GM19395 (cell line): ENCODE measurements at regions not wholly inside any gene's neighbourhood (a gene's known extent, or its start where the extent isn't known, plus 50 kb on each side); places are given as distances from the start of the nearest gene placed in this dataset.
"Not testable (repeated sequence)": the region's sequence is repeated elsewhere in the genome, so short reads cannot be mapped to it uniquely, and the experiment has no call there.

Source experiments
- ATAC-seq: cut with Tn5 transposase; IDR thresholded peaks from one replicate; pipeline ENCODE4 v1.9.1; 2021; ENCODE audit warnings: mild to moderate bottlenecking, moderate library complexity; ENCODE audit not compliant: unreplicated experiment

GRCh38 chr1:94675373-94675772, 133.8 kb upstream of the F3 start:
- ATAC-seq = no peak

GRCh38 chr1:94674876-94675275, 133.3 kb upstream of the F3 start:
- ATAC-seq = no peak

- ATAC-seq = no peak
Measured at GRCh38 chr1:94672934-94673333, 131.4 kb upstream of the F3 start.

- ATAC-seq = no peak
Measured at GRCh38 chr1:94672001-94672400, 130.4 kb upstream of the F3 start.

- ATAC-seq = no peak
Measured at GRCh38 chr1:94670273-94670672, 128.7 kb upstream of the F3 start.

GRCh38 chr1:94669198-94669597, 127.6 kb upstream of the F3 start:
- no peak for ATAC-seq

GRCh38 chr1:94668528-94668927, 127.0 kb upstream of the F3 start:
- ATAC-seq = no peak

GRCh38 chr1:94667818-94668217, 126.3 kb upstream of the F3 start:
- no peak for ATAC-seq

GRCh38 chr1:94666797-94667196, 125.2 kb upstream of the F3 start:
- no peak for ATAC-seq

GRCh38 chr1:94661431-94661932, 119.9 kb upstream of the F3 start:
- no peak for ATAC-seq

GRCh38 chr1:94660994-94661393, 119.4 kb upstream of the F3 start:
- ATAC-seq = no peak

- no peak for ATAC-seq
Measured at GRCh38 chr1:94660258-94660657, 118.7 kb upstream of the F3 start.

GRCh38 chr1:94659202-94659601, 117.6 kb upstream of the F3 start:
- not testable (repeated sequence) for ATAC-seq

GRCh38 chr1:94658221-94658620, 116.7 kb upstream of the F3 start:
- ATAC-seq = no peak

- not testable (repeated sequence) for ATAC-seq
Measured at GRCh38 chr1:94657776-94658175, 116.2 kb upstream of the F3 start.

GRCh38 chr1:94656967-94657366, 115.4 kb upstream of the F3 start:
- ATAC-seq = no peak

GRCh38 chr1:94654919-94655318, 113.4 kb upstream of the F3 start:
- no peak for ATAC-seq

GRCh38 chr1:94654459-94654858, 112.9 kb upstream of the F3 start:
- no peak for ATAC-seq

- ATAC-seq = no peak
Measured at GRCh38 chr1:94654031-94654430, 112.5 kb upstream of the F3 start.

- ATAC-seq = no peak
Measured at GRCh38 chr1:94653454-94653853, 111.9 kb upstream of the F3 start.

- ATAC-seq = no peak
Measured at GRCh38 chr1:94651076-94651475, 109.5 kb upstream of the F3 start.

GRCh38 chr1:94650301-94650700, 108.7 kb upstream of the F3 start:
- no peak for ATAC-seq

GRCh38 chr1:94648225-94649007, 106.9 kb upstream of the F3 start:
- no peak for ATAC-seq
